HUES48 (cell line): ENCODE measurements at regions not wholly inside any gene's neighbourhood (a gene's known extent, or its start where the extent isn't known, plus 50 kb on each side); places are given as distances from the start of the nearest gene placed in this dataset.

ENCODE experiments used
- H3K27ac ChIP-seq: one replicate; pipeline ENCODE4 v1.7.0; 2013; ENCODE audit warnings: low read depth, low read length, inconsistent platforms
- H3K27me3 ChIP-seq: 2 replicates; pipeline ENCODE4 v1.6.1; 2013; ENCODE audit warnings: mild to moderate bottlenecking, low read length; ENCODE audit not compliant: control insufficient read depth, insufficient read depth
- H3K36me3 ChIP-seq: 2 replicates; pipeline ENCODE4 v1.6.1; 2013; ENCODE audit warnings: low read length; ENCODE audit not compliant: control insufficient read depth, insufficient read depth
- H3K4me1 ChIP-seq: 2 replicates; pipeline ENCODE4 v1.6.1; 2013; ENCODE audit warnings: mild to moderate bottlenecking, low read length; ENCODE audit not compliant: control insufficient read depth, insufficient read depth
- H3K4me3 ChIP-seq: 2 replicates; pipeline ENCODE4 v1.5.1; 2013; ENCODE audit warnings: mild to moderate bottlenecking, low read depth, low read length
- H3K9ac ChIP-seq: 2 replicates; pipeline ENCODE4 v1.6.1; 2013; ENCODE audit warnings: mild to moderate bottlenecking, low read depth, low read length, moderate library complexity
- H3K9me3 ChIP-seq: 2 replicates; pipeline ENCODE4 v1.6.1; 2013; ENCODE audit warnings: low read length; ENCODE audit not compliant: control insufficient read depth, insufficient read depth

GRCh38 chr4:63799166-63799565, 610.1 kb downstream of the TECRL start:
- Histone ChIP-seq H3K4me3 (no peak overlapping the region), H3K9me3 (no peaks in the 10 kb centered on the region), H3K9ac (no peak overlapping the region), H3K36me3 (no peaks in the 10 kb centered on the region), H3K4me1 (no peaks in the 10 kb centered on the region), H3K27me3 (no peaks in the 10 kb centered on the region), H3K27ac (no peak overlapping the region)

- no peaks in the 10 kb centered on the region for H3K4me1 ChIP-seq
- no peak overlapping the region for H3K4me3 ChIP-seq
- no peaks in the 10 kb centered on the region for H3K36me3 ChIP-seq
- H3K9ac ChIP-seq, result no peak overlapping the region
- no peaks in the 10 kb centered on the region for H3K9me3 ChIP-seq
- no peak overlapping the region for H3K27ac ChIP-seq
- no peaks in the 10 kb centered on the region for H3K27me3 ChIP-seq
Observed at GRCh38 chr4:63795301-63795700, 613.9 kb downstream of the TECRL start.

- Histone ChIP-seq H3K4me1 (no peaks in the 10 kb centered on the region; the same call in 1 of the 2 replicates), H3K36me3 (no peaks in the 10 kb centered on the region), H3K4me3 (no peak overlapping the region), H3K27me3 (no peaks in the 10 kb centered on the region), H3K27ac (no peak overlapping the region), H3K9ac (no peak overlapping the region), H3K9me3 (no peaks in the 10 kb centered on the region)
Observed at GRCh38 chr4:63790377-63790776, 618.9 kb downstream of the TECRL start.

- Histone ChIP-seq H3K9ac (no peak overlapping the region), H3K27ac (no peak overlapping the region), H3K9me3 (no peaks in the 10 kb centered on the region), H3K36me3 (no peaks in the 10 kb centered on the region), H3K4me1 (no peaks in the 10 kb centered on the region; the same call in 1 of the 2 replicates), H3K27me3 (no peaks in the 10 kb centered on the region), H3K4me3 (no peak overlapping the region)
Observed at GRCh38 chr4:63788271-63788670, 621.0 kb downstream of the TECRL start.

GRCh38 chr4:63787326-63787725, 621.9 kb downstream of the TECRL start:
- Histone ChIP-seq H3K27ac (no peak overlapping the region), H3K4me1 (no peaks in the 10 kb centered on the region; the same call in 1 of the 2 replicates), H3K9me3 (no peaks in the 10 kb centered on the region)

GRCh38 chr4:63786171-63786570, 623.1 kb downstream of the TECRL start:
- Histone ChIP-seq H3K27ac (no peak overlapping the region), H3K9me3 (no peaks in the 10 kb centered on the region), H3K4me1 (no peaks in the 10 kb centered on the region; the same call in 1 of the 2 replicates), H3K27me3 (no peaks in the 10 kb centered on the region), H3K9ac (no peak overlapping the region), H3K36me3 (no peaks in the 10 kb centered on the region), H3K4me3 (no peak overlapping the region)

More at GRCh38 chr4:63787326-63787725, 621.9 kb downstream of the TECRL start:
- Histone ChIP-seq H3K4me3 (no peak overlapping the region), H3K9ac (no peak overlapping the region), H3K27me3 (no peaks in the 10 kb centered on the region), H3K36me3 (no peaks in the 10 kb centered on the region)

GRCh38 chr4:63784822-63785221, 624.4 kb downstream of the TECRL start:
- Histone ChIP-seq H3K4me3 (no peak overlapping the region), H3K9ac (no peak overlapping the region), H3K9me3 (no peaks in the 10 kb centered on the region), H3K36me3 (no peaks in the 10 kb centered on the region), H3K27me3 (no peaks in the 10 kb centered on the region), H3K27ac (no peak overlapping the region), H3K4me1 (no peaks in the 10 kb centered on the region; the same call in 1 of the 2 replicates)

- H3K36me3 ChIP-seq, result no peaks in the 10 kb centered on the region
- H3K4me3 ChIP-seq, result no peak overlapping the region
- no peaks in the 10 kb centered on the region for H3K27me3 ChIP-seq
- H3K9ac ChIP-seq, result no peak overlapping the region
- no peaks in the 10 kb centered on the region for H3K9me3 ChIP-seq
- H3K4me1 ChIP-seq, result no peaks in the 10 kb centered on the region
- H3K27ac ChIP-seq, result no peak overlapping the region
Observed at GRCh38 chr4:63777601-63778000, 631.6 kb downstream of the TECRL start.

GRCh38 chr4:63764400-63764799, 644.9 kb downstream of the TECRL start:
- no peak overlapping the region for H3K4me3 ChIP-seq
- no peaks in the 10 kb centered on the region for H3K4me1 ChIP-seq
- no peak overlapping the region for H3K9ac ChIP-seq
- no peak overlapping the region for H3K27ac ChIP-seq
- H3K27me3 ChIP-seq, result no peaks in the 10 kb centered on the region
- no peaks in the 10 kb centered on the region for H3K36me3 ChIP-seq
- H3K9me3 ChIP-seq, result no peaks in the 10 kb centered on the region

GRCh38 chr4:63757929-63758328, 651.3 kb downstream of the TECRL start:
- Histone ChIP-seq H3K4me3 (no peak overlapping the region), H3K9me3 (no peaks in the 10 kb centered on the region), H3K27ac (no peak overlapping the region), H3K36me3 (no peaks in the 10 kb centered on the region), H3K27me3 (no peaks in the 10 kb centered on the region), H3K9ac (no peak overlapping the region), H3K4me1 (no peaks in the 10 kb centered on the region)

GRCh38 chr4:63742882-63743281, 666.4 kb downstream of the TECRL start:
- Histone ChIP-seq H3K4me1 (no peaks in the 10 kb centered on the region), H3K4me3 (no peak overlapping the region), H3K9ac (no peak overlapping the region), H3K27me3 (no peaks in the 10 kb centered on the region), H3K36me3 (no peaks in the 10 kb centered on the region), H3K27ac (no peak overlapping the region), H3K9me3 (no peaks in the 10 kb centered on the region)

GRCh38 chr4:63729519-63729918, 679.7 kb downstream of the TECRL start:
- Histone ChIP-seq H3K9ac (no peak overlapping the region), H3K27ac (no peak overlapping the region), H3K36me3 (no peaks in the 10 kb centered on the region), H3K4me1 (peaks cover 11% of the 10 kb centered on the region), H3K9me3 (no peaks in the 10 kb centered on the region), H3K27me3 (no peaks in the 10 kb centered on the region), H3K4me3 (no peak overlapping the region)
